Bronchial epithelial cell (primary cell): ENCODE measurements at regions not wholly inside any gene's neighbourhood (a gene's known extent, or its start where the extent isn't known, plus 50 kb on each side); places are given as distances from the start of the nearest gene placed in this dataset.

Experiments
- DNase-seq: peaks from one replicate; pipeline ENCODE4 v3.0.0-alpha.2; 2010; ENCODE audit warnings: low read depth
- FAIRE-seq: peaks from 2 replicates; lab custom pipeline; 2011; peaks lifted over from hg19 to GRCh38; lab: Jason Lieb, UNC
- H3K27me3 ChIP-seq: 2 replicates; pipeline ENCODE4 v1.5.1; 2011; ENCODE audit warnings: low read length; ENCODE audit not compliant: control insufficient read depth, insufficient read depth
- H3K36me3 ChIP-seq: 2 replicates; pipeline ENCODE4 v1.5.1; 2011; ENCODE audit warnings: low read length; ENCODE audit not compliant: control insufficient read depth, insufficient read depth
- H3K4me3 ChIP-seq: 2 replicates; pipeline ENCODE4 v1.5.1; 2011; ENCODE audit warnings: mild to moderate bottlenecking, low read depth, low read length, control low read depth
- CTCF ChIP-seq: IDR thresholded peaks from 2 replicates; pipeline ENCODE4 v1.5.1; 2011; ENCODE audit warnings: mild to moderate bottlenecking, moderate library complexity, low read length, control low read depth, inconsistent platforms; ENCODE audit not compliant: insufficient read depth, severe bottlenecking

- DNase-seq (no peak), FAIRE-seq (no peak)
- no peak overlapping the region for H3K4me3 ChIP-seq
- H3K36me3 ChIP-seq: no peaks in the 10 kb centered on the region
- no peaks in the 10 kb centered on the region for H3K27me3 ChIP-seq
- TF ChIP-seq CTCF: peak; percentile 9
These were observed 2666.6 kb downstream of the PCDH7 start for GRCh38 chr4:33386764-33387163.

- Histone ChIP-seq H3K4me3 (no peak overlapping the region), H3K36me3 (no peaks in the 10 kb centered on the region), H3K27me3 (no peaks in the 10 kb centered on the region)
- no peak for FAIRE-seq
- no peak for TF ChIP-seq CTCF
- no peak for DNase-seq
These were observed 2670.8 kb downstream of the PCDH7 start for GRCh38 chr4:33390976-33391375.

GRCh38 chr4:33395731-33396485, 2675.7 kb downstream of the PCDH7 start:
- Histone ChIP-seq H3K36me3 (no peaks in the 10 kb centered on the region), H3K27me3 (no peaks in the 10 kb centered on the region), H3K4me3 (no peak overlapping the region)
- FAIRE-seq (no peak), DNase-seq (no peak)
- TF ChIP-seq CTCF: no peak

- H3K27me3 ChIP-seq: no peaks in the 10 kb centered on the region
- no peak for FAIRE-seq
- TF ChIP-seq CTCF: no peak
These were observed 2680.3 kb downstream of the PCDH7 start for GRCh38 chr4:33400504-33400903.

GRCh38 chr4:33407496-33407895, 2687.3 kb downstream of the PCDH7 start:
- TF ChIP-seq CTCF: no peak
- no peaks in the 10 kb centered on the region for H3K36me3 ChIP-seq
- peak; percentile 32 for DNase-seq
- H3K4me3 ChIP-seq: no peak overlapping the region
- FAIRE-seq: peak; percentile 70
- H3K27me3 ChIP-seq: no peaks in the 10 kb centered on the region

More at GRCh38 chr4:33400504-33400903, 2680.3 kb downstream of the PCDH7 start:
- no peaks in the 10 kb centered on the region for H3K36me3 ChIP-seq
- no peak for DNase-seq
- no peak overlapping the region for H3K4me3 ChIP-seq

- no peak for TF ChIP-seq CTCF
- Histone ChIP-seq H3K36me3 (no peaks in the 10 kb centered on the region), H3K27me3 (no peaks in the 10 kb centered on the region), H3K4me3 (no peak overlapping the region)
- no peak for FAIRE-seq
- peak; percentile 45 for DNase-seq
These were observed 2691.0 kb downstream of the PCDH7 start for GRCh38 chr4:33411182-33411581.
